Keratinocyte (primary cell): ENCODE measurements at regions not wholly inside any gene's neighbourhood (a gene's known extent, or its start where the extent isn't known, plus 50 kb on each side); places are given as distances from the start of the nearest gene placed in this dataset.

Experiments used
- EZH2 ChIP-seq: IDR thresholded peaks from one replicate; pipeline ENCODE4 v1.6.1; 2012; ENCODE audit warnings: inconsistent platforms, mild to moderate bottlenecking, low read length, moderate library complexity
- TF ChIP-seq, protein P1 (sequence below), 3 experiments: IDR thresholded peaks in 1 of 3; conservative IDR thresholded peaks in 1 of 3; optimal IDR thresholded peaks in 1 of 3; 2 replicates in 2 of 3; 3 replicates in 1 of 3; pipeline versions ENCODE3 to v1.5.1; 2011; ENCODE audit warnings: low read length in 3 of 3, mild to moderate bottlenecking in 3 of 3, moderate library complexity in 2 of 3, control low read depth in 1 of 3, inconsistent platforms in 1 of 3; ENCODE audit not compliant: insufficient read depth in 2 of 3; ENCODE audit errors: extremely low read depth in 1 of 3

DNA sequence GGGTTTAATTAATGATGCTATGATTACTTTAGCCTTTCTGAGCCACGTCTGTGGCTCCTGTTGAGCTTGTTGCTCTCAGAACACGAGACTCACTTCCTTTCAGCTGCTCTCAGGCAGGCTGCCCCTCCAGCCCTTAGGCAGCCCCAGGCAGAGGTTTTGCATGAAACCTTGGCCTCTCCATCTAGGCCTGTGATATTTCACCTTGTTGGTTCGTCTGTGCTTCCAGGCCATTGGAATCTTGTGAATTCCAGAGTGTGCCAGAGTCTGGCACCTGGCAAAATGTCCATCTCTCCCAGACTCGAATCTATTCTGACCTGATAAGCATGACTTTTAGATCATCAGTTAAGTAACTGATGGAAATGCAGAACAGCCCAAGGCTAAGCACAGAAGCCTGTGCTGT is 254.1 kb downstream of the LOXHD1 start:
- TF ChIP-seq, protein P1, sequence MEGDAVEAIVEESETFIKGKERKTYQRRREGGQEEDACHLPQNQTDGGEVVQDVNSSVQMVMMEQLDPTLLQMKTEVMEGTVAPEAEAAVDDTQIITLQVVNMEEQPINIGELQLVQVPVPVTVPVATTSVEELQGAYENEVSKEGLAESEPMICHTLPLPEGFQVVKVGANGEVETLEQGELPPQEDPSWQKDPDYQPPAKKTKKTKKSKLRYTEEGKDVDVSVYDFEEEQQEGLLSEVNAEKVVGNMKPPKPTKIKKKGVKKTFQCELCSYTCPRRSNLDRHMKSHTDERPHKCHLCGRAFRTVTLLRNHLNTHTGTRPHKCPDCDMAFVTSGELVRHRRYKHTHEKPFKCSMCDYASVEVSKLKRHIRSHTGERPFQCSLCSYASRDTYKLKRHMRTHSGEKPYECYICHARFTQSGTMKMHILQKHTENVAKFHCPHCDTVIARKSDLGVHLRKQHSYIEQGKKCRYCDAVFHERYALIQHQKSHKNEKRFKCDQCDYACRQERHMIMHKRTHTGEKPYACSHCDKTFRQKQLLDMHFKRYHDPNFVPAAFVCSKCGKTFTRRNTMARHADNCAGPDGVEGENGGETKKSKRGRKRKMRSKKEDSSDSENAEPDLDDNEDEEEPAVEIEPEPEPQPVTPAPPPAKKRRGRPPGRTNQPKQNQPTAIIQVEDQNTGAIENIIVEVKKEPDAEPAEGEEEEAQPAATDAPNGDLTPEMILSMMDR (optimal IDR thresholded peaks at IDR 0.05 in 1 of 3, IDR thresholded peaks at IDR 0.05 in 1 of 3, conservative IDR thresholded peaks at IDR 0.05 in 1 of 3; ENCODE audit: extremely low read depth in 1 of 3, insufficient read depth in 2 of 3, low read length in 3 of 3), result no peak
- TF ChIP-seq EZH2, result no peak
